ENCODE measurements at regions not wholly inside any gene's neighbourhood (a gene's known extent, or its start where the extent isn't known, plus 50 kb on each side); places are given as distances from the start of the nearest gene placed in this dataset.

DNA sequence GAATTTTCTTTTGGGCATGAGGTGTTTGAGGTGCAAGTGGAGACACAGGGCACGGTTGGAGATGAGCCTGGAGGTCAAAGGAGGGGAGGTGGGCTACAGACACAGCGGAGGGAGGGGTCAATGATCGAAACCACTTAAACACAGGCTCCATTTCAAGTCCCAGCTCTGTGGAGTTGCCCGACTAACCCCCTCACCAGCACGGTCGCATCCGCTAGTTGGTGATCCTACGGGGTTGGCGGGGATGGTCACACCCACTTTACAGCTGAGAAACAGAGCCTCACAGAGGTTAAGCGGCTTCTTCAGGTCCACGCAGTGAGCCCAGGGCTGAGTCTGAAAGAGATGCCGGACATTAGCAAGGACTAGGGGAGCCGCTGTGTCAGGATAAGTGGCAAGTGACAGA, 60.1 kb upstream of the RUNX3 start:
- DNase-seq (ENCODE audit: low read depth in 3 of 3, low spot score in 1 of 3), result no peak

DNA sequence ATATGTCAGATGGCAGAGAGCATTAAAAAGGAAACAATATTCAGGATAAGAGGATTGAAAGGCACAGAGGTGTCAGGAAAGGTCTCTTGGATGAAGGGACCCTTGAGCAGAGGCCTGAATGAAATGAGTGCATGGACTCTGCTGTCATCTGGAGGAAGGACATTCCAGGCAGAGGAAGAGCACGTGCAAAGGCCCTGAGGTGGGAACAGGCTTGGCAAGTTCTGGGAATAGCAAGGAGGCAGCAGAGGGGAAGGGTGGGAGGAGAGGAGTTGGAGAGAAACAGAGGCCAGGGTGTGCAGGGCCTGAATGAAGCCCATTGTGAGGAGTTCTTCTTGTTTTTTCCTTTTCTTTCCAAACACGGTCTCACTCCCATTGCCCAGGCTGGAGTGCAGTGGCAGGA, 59.0 kb upstream of the RUNX3 start:
- no peak for DNase-seq (ENCODE audit: low read depth in 3 of 3, low spot score in 1 of 3)

DNA sequence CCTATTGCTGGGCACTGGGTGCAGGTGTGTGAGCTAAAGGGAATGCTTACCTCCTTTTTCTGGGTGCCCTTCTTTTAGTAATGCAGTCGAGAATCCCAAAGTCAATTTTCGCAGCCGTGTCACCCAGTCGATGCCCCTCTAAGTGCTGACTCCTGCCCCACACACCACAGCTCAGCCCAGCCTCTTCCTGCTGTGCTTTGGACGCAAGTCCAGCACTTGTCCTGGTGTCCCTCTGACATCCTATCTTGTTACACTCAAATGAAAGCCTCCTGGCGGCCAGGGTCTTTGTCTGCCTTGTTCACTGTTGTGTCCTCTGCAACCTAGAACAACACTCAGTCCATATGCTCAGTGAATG, 58.5 kb upstream of the RUNX3 start:
- DNase-seq (ENCODE audit: low read depth in 3 of 3, low spot score in 1 of 3), result no peak

DNA sequence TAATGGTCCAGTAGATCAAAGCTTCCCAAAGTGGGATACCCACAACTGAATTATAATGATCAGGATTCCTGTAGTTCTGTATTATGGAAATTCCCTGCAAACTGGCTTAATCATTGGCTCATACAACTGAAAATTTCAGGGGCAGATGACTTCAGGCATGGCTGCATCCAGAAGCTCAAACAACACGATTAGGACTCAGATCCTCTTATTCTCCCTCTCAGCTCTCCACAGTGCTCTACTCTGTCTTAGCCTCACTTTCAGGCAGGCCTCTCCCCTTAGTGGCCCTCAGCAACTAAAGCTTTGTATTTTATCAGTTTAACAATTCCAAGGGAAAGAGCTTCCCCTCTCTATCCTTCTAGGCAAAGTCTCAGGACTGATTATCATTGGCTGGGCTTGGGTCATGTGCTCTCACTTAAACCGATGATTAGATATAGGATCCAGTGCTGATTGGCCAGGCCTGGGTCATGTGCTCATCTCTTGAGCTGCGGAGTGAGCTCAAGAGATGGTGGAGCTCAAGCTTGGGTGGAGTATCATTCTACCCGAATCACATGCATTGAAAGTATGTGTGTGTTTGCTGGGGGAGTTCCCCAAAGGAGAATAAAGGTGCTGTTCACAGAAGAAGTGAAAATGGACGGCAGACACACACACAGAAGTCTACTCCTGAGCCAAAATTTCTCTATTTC, 57.9 kb upstream of the RUNX3 start:
- no peak for DNase-seq (ENCODE audit: low read depth in 3 of 3, low spot score in 1 of 3)

DNA sequence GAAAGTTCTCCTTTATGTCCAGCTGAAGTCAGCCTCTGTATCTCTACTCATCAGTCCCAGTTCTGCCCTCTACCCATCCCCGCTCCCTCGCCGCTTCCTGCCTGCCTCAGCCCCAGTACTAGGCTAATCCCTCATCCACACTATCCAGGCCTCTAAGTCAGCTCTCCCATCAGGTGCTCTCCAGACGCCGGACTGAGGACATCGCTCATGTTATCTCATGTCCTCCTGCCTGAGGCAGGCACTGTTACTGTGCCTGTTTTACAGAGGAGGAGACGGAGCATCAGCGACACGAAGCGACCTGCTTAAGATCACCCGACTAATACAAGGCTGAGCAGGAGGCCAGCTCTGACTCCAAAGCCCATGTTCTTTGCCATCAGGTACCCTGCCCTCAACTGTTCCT, 57.3 kb upstream of the RUNX3 start:
- DNase-seq (ENCODE audit: low read depth in 3 of 3, low spot score in 1 of 3), result no peak

DNA sequence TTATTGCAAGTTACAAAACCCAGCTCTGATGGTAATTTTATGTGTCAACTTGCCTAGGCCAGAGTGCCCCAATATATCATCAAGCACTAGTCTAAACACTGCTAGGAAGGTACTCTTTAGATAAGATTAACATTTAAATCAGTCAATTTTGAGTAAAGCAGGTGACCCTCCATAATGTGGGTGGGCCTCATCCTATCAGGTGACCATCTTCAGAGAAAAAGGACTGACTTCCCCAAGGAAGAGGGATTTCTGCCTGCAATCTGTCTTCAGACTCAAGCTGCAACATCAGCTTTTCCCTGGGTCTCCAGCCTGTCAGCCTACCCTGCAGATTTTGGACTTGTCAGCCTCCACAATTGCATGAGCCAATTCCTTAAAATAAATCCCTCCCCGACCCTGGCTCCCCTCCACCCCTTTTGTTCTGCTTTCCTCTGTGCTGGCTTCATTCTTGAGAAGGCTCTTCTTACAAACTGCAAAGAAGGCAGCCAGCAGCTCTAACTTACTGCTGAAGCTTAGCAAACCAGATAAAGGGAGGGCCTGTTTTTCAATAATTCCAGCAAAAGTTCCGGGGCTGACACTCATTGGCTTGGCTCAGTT, 56.4 kb upstream of the RUNX3 start:
- no peak for DNase-seq (ENCODE audit: low read depth in 3 of 3, low spot score in 1 of 3)

DNA sequence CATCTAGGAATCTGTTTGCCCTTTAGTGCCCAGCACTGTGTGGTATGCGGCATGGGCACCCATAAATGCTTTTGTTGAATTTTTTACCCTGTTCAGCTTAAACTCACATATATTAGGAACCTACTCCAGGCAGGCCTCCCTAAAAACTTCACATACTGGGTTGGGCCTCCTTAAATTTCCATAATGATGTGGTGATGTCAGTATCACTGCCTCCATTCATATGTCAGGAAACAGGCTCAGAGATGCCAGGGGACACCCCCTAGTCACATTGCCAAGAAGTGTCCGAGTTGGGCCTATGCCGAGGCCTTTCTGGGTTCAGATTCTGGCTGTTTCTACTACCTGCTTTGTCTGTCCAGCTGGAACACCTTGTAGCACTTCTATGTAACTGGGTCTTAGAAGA, 55.7 kb upstream of the RUNX3 start:
- no peak for DNase-seq (ENCODE audit: low read depth in 3 of 3, low spot score in 1 of 3)

DNA sequence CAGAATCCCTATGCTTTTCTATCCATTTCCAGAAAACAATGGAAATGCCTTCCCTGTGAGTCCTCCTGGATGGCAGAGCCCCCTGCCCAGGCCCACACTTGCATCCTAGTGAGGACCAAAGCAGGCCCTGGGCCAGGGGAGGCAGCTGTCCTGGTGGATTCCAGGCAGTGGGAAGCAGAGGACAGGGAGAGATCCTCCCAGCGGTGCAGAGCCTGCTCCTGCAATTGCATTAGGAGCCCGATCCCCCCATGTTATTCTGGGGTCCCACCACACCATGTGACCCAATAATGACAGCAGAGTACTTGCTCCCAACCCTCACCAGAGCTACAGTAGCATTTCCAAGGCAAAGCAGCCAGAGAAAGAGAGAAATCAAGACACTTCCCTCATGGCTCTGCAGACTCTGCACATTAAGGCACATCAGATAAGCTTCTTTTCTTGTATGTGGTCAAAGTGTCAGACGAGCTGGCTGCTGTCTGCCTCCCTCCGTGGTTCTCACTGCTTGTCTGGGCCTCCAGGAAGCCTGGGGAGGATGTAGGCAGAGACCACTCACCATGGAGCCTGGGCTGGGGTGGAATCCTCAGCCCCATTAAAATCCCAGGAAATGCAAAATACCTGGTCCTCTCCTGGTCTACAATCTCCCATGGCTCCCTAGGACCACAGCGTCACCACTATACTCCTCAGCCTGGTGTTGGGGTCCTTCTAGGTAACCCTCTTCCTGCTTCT, 54.9 kb upstream of the RUNX3 start:
- DNase-seq (ENCODE audit: low read depth in 3 of 3, low spot score in 1 of 3), result no peak

DNA sequence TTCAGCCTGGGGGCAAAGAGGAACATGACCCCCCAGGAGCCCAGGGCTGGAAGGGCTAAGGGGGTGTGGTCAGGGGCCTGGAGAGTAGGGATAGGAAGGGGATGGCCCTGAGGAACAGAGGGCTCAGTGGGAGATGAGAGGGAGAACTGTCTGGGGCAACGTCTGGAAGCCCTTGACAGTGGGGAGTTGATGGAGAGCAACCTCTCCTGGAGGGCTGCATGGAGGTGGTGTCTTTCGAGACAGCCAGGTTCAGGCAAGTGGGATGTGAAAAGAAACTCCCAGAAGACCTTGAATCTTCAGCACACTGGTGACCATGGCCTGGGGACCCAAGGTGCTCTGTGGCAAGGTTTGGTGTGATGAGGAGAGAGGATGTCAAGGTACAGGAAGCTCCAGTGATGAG, 54.2 kb upstream of the RUNX3 start:
- no peak for DNase-seq (ENCODE audit: low read depth in 3 of 3, low spot score in 1 of 3)

DNA sequence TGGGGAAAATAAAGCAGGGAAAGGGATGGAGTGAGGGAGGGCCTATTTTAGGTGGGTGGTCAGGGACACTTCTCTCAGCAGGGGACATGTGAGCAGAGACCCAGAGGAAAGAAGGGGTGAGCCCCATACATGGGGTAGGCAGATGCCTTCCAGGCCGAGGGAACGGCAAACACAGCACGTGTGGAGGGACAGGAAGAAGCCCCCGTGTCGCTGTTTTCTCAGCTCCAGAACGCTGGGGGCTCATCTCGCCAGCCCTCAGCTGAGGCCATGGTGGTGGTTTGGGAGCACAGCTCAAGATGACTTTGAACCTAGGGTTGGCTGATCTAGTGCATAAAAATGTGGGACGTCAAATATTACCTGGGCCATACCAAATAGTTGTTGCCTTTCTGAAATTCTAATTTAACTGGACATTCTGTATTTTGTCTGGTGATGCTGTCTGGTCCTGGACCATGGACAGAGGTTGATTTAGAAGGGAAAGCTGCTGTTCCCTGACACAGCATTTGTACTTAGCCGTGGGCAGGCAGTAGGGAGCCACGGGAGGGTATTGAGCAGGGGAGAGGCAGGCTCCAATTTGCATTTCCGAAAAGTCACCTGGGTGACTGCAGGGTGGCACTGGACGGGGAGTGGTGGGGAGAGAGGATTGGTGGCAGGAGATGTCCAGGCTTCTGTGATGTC, 53.1 kb upstream of the RUNX3 start:
- no peak for DNase-seq (ENCODE audit: low read depth in 3 of 3, low spot score in 1 of 3)

DNA sequence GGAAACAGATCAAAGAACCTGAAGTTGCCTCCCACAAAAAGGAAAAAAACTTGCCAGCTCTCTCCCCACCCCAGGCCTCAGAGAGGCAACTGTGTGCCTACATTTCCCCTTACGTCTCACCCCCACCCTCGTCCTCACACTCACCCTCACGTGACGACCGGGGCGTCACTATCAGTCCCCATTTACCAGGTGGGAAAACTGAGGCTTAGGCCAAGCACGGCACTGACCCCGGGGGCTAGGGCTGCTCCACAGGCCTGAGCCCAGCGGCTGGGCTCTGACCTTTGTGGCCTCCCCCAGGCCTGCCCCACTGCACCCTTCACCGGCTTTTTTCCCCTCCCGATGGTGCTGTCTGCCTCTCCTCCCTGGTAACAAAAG, 51.5 kb upstream of the RUNX3 start:
- DNase-seq (ENCODE audit: low read depth in 3 of 3, low spot score in 1 of 3), result no peak

DNA sequence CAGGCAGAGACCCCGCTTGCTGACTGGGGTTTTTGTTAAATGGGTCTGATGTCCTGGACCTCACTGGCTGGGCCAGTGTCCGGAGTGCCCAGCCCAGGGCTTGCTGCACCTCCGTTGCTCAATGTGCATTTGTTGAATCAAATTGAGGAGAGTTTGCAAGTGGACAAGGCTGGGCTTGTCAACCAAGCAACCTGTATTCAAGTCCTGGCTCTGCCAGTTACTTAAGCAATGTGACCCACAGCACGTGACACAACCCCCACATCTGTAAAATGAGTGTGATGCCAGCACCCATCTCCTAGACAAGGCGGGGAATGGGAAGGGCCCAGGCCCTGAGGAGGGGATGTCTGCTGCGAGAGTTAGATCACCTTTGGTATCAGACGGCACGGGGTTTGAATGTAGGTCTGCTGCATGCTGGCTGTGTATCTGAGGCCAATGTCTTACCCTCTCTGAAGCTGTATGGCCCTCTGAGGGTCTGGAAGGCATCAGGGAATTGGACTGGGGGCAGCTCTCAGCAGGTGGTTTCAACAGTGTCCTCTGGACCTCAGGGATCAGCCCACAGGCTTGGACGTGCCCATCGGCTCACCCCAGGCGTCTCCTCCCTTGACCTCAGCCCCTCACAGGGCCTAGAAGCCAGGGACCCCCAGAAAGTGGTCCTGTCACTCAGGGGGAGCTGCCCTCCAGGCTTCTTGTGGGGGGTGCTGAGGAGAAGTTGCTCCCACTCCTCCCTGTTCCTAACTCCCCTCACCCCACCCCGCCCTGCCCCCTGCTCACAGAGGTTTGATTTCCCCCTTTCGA, 51.0 kb upstream of the RUNX3 start:
- no peak for DNase-seq (ENCODE audit: low read depth in 3 of 3, low spot score in 1 of 3)

Measured in stimulated activated CD4-positive, alpha-beta T cell treated with anti-CD3 and anti-CD28 coated beads, TNF-alpha, amount 100 ng/mL, for 1 hour (primary cell).